ENCODE measurements at regions not wholly inside any gene's neighbourhood (a gene's known extent, or its start where the extent isn't known, plus 50 kb on each side); places are given as distances from the start of the nearest gene placed in this dataset.
"Not testable (repeated sequence)": the region's sequence is repeated elsewhere in the genome, so short reads cannot be mapped to it uniquely, and the experiment has no call there.

DNA sequence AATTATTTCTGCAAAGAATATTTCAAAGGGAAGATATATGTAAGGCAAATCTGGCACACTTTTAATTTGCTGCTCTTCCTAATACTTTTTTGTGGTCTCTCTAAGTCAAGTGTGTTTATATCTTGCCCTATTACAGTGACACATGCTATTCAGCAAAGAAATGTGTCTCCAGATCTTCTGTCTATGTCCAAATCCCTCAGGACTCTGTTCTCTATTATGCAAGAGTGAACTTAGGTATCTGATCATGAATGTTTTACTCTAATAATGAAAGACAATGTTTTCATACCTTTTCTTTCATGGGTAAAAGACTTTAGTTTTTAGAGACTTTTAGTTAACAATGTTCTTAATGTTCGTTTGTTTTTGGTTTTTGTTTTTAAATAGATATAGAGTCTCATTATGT is 255.4 kb upstream of the DAB2 start:
- DNase-seq, result no peak

DNA sequence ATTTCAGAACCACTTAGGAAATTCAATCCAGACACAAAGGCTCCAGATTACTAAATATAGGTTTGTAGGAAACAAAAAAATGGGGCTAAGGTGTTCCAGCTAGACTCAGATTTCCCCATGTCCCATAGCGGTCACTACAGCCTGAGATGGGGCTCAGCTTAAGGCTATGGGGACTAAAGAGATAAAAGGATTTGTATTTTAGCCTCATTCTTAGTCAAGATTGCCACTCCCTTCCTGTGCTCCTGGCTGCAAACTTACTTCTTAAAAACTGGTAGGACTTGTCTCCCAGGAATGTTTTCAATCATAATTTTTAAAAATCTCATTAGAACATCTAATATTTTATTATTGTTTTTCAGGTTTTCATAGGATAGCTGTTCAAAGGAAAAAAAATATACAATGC is 253.8 kb upstream of the DAB2 start:
- no peak for DNase-seq

DNA sequence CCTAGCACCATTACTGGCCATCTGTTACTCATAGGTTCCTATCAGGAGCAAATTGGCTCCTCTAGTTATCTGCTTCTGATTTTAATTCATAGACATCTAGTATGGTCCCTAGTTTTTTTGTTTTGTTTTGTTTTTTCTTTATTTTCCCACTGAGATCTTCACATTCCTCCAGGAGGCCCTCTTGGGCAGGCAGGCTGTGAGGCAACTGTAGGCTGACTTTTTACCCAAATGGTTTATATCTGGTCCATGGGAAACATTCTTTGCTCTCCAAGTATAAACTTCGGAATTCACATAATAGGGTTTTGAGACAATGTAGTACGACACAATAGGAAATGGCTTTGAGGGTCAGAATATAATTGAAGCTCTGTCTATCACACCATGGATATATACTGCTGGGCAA is 250.9 kb upstream of the DAB2 start:
- no peak for DNase-seq

DNA sequence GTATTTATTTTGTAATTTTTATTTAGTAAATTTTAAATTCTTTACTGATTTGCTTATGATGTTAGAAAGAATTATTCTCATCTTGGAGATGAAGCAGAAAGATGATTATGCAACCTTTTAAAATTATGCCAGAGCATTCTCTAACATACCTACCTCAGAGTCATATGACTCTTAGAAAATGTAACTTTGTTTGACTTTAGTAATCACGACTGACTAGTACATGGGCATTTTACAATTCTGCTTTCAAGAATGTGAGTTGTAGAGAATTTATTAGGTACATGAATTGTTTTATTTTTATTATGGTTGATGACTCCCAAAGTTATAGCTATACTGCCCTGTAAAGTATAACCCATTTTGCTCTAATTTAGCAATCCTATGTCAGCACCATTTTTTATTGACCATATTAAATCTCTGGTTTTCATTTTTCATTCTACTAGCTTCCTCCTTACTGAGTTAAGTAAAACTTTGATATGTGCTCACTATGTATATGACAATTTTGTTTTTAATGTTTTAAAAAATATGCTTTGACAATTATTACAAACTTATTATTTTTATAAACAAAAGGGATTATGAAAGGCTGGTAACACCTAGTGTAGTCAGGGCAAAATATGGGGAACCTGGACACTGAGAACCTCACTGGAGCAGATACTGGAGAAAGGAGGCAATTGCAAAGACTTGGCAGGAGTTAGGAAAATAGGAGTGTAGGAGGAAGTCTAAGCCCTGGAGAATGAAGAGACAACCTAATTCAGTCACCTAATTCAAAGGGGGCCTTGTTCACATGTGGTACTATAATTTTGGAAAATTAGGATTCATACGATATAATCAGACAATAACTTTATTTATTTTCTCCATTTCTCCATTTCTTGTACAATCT is 249.7 kb upstream of the DAB2 start:
- DNase-seq, result no peak

DNA sequence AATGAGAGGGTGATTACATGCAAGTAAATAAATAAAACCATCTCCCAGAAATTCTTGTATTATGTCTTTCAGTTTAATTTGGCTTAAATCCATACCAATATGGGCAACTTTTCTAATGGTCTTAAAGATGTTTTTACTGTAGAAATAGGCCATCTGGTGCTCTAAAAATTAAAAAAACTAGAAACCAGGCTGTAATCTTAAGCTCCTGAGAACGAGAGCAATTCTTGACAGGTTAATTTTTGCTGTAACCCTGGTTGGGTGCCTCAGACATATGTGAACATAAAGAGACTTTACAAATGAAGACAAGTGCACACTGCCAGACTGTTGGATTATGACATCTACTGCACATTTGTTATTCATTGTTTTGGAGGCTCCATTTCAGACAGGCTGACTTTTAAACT is 246.8 kb upstream of the DAB2 start:
- DNase-seq, result no peak

DNA sequence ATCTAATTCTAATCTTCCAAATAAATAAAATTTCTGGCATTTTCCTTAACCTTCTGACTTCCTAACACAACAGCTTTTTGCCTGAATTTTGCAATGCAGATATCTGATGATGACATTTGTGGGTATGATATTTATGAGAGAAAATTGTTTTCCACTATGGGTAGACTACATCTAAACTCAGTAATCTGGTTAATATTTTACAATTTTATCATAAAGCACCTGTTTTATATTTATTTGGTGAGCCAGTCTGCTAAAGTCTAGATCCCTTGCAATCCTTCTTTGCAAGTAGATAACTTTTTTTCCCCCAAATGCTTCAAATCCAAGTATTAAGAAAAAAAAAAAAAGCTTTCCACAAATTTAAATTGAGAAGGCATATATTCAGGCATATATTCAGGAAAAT is 246.2 kb upstream of the DAB2 start:
- DNase-seq, result no peak

DNA sequence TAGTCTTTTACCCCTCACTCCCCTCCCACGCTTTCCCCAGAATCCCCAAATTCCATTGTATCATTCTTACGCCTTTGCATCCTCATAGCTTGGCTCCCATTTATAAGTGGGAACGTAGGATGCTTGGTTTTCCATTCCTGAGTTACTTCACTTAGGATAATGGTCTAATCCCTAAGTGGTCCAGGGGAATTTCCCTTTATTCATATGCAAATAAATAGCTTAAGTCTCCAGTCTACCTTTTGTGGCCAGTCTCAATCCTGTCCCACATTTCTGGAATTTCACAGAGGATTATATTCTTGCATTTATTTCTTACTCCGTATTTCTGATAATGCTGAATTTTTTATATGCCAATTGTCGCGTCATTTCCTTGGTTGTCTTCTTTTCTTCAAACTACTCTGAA is 245.6 kb upstream of the DAB2 start:
- DNase-seq, result no peak

DNA sequence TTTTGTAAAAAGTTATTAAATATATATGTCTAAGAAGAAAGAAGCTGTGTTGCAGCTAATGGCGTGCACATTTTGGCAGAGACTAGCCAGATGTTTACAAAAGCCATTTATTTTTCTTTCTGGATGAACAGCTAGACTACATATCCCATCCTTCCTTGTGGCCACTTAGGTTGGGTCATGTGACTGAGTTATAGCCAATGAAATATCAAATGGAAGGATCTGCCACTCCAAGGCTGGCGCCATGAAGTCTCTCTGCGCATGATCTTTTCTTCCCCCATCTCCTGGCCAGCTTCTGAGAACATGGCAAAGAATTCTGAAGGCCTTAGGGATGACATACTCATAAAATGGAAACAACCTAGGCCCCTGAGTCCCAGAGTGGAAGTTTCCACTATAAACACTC is 244.2 kb upstream of the DAB2 start:
- DNase-seq, result no peak

DNA sequence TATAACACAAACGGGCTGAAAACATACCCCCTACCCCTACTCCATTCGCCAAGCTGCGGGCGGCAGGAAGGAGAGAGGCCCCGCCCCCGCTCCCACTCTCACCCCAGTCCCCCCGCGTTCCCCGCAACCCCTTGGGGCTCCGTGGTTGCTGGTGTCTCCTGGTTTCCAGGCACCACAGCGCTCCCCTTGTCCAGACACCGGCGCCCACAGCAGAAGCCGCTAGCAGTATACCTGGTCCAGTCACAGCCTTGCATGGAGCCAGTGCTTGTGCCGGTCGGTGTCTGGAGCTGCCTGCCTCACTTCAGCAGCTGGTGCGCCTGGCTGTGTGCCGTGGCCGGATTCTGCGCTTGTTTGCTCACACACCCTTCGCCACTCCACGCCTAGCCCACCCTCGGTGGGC is 240.5 kb upstream of the DAB2 start:
- DNase-seq, result no peak

DNA sequence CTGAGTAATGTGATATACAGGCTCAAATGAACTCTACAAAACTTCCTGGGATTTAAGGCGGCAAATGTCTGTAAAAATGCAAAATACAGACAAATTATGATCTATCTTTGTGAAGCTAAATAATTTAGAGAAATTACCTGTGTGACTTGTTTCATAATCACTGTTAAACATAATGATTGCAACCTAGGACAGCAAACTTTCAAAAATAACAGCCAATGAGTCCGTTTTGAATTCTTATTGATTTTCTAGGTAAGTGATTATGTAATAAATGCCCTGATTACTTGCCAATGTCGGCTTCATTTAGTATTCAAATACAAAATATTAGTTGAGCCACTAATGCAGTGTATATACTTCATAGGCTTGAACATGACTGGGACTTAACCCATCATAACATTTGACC is 238.2 kb upstream of the DAB2 start:
- DNase-seq, result no peak

DNA sequence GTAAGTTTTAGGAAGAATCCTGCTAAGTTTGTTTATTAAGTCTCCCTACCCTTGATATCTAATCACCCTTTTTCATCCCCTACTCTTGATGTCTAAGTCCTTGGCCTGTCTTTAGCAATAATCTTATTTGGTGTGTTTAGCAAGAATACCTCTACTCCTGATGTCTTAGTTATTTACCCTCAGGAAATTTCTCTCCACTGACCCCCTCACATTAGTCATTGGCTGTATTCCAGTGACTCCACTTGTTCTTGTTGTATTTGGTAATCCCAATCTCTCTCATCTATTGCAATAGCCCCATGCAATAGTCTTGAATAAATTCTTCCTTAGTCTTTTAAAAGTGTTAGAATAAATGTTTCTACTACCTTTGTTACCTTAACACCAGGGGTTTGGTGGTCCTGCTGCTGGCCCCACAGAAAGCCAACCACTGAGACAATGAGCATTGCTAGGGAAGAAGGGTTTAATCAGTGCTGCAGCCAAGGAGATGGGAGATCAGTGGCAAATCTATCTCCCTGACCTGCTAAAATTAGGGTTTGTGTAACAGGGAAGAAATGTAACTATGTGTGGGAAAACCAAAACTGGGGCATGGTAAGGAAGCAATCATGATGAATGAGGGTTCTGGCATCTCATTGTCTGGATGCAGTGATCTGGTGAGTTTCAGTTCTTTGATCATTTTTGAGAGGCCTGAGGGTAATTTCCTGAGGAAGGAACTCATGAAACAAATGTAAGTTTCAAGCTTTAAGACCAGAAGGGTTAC is 236.4 kb upstream of the DAB2 start:
- DNase-seq, result no peak

DNA sequence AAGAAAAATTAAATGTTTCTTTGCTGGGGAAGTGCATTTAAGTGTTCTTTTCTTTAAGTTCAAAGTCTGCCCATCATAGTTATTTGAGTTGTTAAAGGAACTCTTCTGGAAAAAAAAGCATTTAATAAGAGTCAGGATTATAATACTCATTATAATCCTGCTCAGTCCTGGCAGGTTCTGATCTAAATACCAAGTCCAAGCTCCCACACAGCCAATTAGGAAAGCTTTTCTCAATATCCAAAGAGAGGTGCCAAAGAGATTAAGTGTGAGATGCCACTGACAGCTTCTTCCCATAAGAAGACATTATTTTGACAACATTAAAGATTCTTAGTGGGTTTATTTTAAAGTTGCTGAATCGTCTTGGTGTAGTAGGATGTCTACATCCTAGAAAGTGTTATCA is 235.2 kb upstream of the DAB2 start:
- no peak for DNase-seq

DNA sequence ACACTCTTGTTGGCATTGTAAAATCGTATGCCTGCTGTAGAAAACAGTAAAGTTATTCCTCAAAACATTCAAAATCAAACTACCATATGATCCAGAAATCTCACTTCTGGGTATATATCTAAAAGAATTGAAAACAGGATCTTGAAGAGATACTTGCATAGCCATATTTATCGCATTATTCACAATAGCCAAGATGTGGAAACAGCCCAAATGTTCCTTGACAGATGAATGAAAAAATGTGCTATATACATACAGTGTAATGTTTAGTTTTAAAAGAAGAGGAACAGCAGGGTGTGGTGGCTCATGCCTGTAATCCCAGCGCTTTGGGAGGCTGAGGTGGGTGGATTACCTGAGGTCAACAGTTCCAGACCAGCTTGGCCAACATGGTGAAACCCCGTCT is 234.1 kb upstream of the DAB2 start:
- DNase-seq, result no peak

DNA sequence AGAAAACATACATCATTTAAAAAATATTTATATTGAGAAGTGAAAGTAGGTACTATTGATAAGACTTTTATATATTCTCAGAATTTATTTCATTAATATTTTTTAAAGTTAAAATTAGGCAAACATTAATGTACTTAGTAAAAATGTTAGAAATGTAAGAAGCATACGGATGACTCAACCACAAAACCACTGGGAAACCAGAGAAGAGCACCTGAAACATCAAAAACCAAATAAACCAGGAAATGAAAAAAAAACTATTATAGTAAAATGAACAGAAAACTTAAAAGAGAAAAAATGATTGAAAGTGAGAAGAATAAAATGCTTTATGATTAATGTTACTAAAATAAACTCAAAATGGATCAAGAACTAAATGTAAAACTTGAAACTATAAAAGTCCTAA is 233.2 kb upstream of the DAB2 start:
- no peak for DNase-seq

DNA sequence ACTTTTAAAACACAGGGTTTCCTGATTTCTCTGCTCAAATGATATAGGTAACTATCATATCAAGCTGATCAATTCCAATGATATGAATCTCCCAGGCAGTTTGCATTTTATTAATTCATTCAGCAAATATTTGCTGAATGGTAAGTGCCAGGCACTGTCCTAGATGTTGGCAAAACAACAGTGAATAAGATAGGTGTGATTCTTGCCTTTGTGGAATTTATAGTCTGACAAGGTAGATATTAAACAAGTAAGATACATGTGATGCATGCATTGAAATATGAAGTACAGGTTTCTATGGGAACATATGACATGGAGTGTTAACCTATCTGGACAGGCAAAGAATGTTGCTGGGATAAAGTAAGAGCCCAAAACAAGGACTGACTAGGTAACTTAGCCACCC is 231.8 kb upstream of the DAB2 start:
- no peak for DNase-seq

DNA sequence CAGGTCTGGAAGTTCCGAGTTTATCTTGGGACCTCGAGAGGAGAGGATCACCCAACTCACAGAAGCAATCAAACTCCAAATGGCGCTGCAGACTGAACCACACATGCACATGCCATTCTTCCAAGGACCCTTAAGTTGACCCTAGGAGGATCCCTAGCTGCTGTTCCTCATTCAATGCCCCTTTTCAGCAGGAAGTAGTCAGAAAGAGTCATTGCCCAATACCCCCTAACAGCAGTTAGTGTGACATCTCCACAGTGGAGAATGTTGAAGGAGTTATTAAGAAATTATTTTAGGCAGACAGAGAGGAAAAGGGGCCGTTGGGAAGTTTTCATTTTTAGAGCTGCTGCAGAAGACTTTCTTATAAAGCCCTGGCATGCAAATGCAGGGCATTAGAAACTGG is 229.9 kb upstream of the DAB2 start:
- no peak for DNase-seq

DNA sequence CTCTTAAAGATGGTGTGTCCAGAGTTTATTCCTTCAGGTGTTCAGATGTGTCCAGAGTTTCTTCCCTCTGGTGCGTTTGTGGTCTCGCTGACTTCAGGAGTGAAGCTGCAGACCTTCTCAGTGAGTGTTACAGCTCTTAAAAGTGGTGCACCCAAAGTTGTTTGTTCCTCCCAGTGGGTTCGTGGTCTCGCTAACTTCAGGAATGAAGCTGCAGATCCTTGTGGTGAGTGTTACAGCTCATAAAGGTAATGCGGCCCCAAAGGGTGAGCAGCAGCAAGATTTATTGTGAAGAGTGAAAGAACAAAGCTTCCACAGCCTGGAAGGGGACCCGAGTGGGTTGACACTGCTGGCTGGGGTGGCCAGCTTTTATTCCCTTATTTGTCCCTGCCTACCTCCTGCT is 227.7 kb upstream of the DAB2 start:
- DNase-seq, result not testable (repeated sequence)

DNA sequence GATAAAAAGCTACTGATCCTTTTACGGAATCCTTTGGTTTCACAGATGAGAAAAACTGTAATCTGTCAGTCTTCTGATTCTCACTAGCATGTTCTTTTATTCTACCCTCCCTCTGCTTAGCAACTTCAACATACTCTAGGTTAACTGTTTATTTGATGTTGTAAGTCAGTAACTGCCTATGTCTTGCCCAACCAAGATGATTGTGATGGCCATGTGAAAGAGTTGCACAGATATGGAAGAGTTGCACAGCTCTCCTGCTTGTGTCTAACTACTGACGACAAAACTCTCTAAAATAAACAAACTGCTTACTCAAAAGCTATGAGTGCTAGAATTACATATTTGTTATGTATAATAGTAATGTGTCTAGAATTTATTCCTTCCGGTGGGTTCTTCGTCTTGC is 227.3 kb upstream of the DAB2 start:
- no peak for DNase-seq

DNA sequence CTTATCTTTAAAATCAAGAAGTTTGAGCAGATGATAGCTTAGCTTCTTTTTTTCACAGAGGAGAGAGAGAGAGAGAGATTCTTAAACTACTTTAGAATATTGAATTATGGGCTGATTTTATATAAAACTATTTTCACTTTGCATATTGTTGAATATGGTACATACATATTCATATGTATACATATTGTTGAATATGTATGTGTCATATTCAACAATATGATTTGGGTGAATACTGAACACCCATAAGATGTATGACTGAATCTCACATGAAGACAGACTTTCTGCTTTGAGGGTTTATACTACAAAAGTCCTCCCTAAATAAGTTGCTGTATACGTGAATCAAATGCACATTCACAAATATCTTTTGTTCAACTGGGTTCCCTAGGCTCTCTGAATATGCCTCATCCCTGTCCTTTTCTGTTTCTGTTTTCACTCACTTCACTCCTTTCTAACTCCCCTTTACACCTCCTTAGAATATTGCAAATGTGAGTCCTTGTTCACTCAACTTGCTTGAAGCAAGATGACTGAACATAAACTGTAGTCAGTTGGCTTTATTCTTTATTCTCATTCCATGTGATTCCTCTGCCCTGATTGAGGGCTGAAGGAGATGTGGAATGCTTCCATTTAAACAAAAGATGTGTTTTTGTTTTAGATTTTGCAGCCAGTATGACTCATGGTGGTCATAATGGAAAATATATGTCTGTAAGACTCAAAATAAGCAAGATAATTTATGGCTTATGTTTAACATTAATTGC is 225.4 kb upstream of the DAB2 start:
- DNase-seq, result no peak

DNA sequence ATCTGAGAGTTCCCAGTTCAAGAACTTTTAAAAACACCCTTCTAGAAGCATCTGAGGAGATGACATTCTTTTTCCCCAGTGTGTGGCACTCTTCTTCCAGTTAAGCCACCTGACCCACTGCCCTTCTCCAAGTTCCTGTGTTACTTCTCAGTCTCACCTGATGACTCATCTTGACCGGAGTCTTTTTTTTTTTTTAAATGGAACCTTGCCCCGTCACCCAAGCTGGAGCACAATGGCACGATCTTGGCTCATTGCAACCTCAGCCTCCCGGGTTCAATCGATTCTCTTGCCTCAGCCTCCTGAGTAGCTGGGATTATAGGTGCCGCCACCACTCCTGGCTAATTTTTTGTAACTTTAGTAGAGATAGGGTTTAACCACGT is 224.1 kb upstream of the DAB2 start:
- DNase-seq, result no peak

DNA sequence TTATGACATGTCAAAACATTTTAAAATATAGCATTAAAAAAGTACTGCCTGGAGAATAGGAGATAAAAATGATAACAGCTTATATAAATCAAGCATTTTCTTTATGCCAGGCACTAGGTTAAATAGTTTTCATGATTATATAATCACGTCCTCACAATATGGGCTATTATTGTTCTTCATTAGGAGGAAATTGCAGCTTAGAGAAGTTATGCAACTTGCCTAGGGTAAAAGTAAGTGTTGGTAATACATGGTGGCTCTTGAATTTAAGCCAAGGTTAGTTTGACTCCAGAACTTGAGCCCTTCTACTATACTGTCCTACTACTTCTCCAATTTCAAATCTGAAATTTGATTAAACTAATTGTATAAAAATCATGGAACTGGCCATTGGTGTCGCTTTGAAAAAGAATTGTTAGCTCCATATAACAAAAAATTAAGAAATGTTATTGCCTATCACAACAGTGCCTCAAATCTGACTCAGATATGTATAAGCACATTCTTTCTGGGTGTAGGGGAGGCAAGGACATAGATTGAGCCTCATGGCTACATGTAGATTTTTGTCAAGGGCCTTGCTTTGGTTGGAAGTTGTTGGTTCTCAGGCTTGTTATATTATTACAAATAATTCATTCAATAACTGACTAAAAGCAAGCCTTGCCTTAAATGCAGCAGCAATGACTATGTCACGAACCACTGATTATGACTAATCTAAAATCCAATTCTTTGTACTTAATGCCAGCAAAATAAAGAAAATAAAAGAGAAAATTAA is 223.5 kb upstream of the DAB2 start:
- DNase-seq, result no peak

DNA sequence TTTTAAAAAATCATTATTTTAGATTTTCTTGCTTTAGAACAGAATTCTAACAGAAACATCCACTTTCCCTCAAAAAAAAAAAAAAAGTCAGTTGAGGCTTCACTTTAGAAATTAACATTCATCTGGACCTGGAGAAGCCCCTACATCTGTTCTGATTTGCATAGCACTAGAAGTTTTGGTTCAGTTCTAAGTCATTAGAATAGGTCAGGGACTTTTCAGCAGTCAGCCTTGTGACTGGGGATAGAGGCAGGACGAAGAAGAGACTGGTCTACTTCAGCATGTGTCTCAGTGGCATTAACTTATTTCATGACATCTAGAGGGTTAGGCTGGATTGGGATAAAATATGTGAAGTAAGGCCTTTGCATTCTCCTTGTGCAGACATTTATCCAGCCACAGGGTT is 215.8 kb upstream of the DAB2 start:
- no peak for DNase-seq

DNA sequence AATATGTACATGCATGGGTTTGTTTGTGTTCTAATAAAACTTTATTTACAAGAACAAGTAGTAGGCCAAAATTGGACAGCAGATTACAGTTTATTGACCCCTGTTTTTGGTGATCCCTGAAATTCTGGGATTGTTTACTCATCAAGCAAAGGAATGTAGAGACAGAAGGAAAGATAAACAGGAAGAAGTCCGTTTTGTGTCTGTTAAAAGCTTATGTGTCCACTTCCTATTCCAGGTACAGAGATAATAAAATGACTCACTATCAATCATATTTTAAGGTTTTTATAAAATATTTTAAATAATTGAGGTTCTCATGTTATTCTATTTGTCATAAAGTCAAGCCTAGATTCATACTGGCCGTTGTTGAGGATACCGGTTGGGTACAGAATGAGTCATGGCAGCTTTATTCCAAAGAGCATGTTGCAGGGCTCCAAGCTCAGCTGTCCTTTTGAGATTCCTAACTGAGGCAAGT is 214.9 kb upstream of the DAB2 start:
- DNase-seq, result no peak

All from central memory CD4-positive, alpha-beta T cell (primary cell).